ENCODE measurements at regions not wholly inside any gene's neighbourhood (a gene's known extent, or its start where the extent isn't known, plus 50 kb on each side); places are given as distances from the start of the nearest gene placed in this dataset.

DNA sequence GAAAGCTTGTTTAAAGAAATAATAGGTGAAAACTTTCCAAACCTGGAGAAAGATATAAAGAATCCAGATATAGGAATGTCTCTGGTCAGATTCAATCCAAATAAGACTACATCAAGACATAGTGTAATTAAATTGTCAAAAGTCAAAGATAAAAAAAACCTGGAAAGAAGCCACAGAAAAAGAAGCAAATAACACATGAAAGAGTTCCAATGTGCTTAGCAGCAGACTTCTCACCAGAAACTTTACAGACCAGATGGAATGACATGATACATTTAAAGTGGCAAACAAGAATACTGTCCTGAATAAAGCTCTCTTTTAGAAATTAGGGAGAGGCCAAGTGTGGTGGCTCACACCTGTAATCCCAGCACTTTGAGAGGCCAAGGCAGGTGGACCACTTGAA is 1039.9 kb downstream of the KCNT2 start:
- TF ChIP-seq EZH2 (IDR thresholded peaks at IDR 0.05; ENCODE audit: borderline replicate concordance, low read depth, low read length, severe bottlenecking) (no peak), MAX (IDR thresholded peaks at IDR 0.05; ENCODE audit: insufficient read depth, insufficient read length) (no peak), GATA2 (IDR thresholded peaks at IDR 0.05; ENCODE audit: insufficient read depth, insufficient read length, low read depth, low read length) (no peak), POLR2A (IDR thresholded peaks at IDR 0.05; ENCODE audit: low read depth, low read length) (no peak)
- TF ChIP-seq, protein P1, sequence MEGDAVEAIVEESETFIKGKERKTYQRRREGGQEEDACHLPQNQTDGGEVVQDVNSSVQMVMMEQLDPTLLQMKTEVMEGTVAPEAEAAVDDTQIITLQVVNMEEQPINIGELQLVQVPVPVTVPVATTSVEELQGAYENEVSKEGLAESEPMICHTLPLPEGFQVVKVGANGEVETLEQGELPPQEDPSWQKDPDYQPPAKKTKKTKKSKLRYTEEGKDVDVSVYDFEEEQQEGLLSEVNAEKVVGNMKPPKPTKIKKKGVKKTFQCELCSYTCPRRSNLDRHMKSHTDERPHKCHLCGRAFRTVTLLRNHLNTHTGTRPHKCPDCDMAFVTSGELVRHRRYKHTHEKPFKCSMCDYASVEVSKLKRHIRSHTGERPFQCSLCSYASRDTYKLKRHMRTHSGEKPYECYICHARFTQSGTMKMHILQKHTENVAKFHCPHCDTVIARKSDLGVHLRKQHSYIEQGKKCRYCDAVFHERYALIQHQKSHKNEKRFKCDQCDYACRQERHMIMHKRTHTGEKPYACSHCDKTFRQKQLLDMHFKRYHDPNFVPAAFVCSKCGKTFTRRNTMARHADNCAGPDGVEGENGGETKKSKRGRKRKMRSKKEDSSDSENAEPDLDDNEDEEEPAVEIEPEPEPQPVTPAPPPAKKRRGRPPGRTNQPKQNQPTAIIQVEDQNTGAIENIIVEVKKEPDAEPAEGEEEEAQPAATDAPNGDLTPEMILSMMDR (IDR thresholded peaks at IDR 0.05; ENCODE audit: extremely low read depth in 1 of 2, insufficient read depth in 1 of 2, low read depth in 1 of 2, low read length in 2 of 2): no peak
